MM.1S (cell line): ENCODE measurements at regions not wholly inside any gene's neighbourhood (a gene's known extent, or its start where the extent isn't known, plus 50 kb on each side); places are given as distances from the start of the nearest gene placed in this dataset.

Experiments
- CTCF ChIP-seq: fragments of 300-600 bp; sonication (generic); IDR thresholded peaks from 2 replicates; pipeline ENCODE4 v1.5.1; 2016; ENCODE audit warnings: antibody characterized with exemption, low read length, mixed read lengths
- EZH2 ChIP-seq: fragments of 300-600 bp; sonication (generic); optimal IDR thresholded peaks from 2 replicates; pipeline ENCODE3; 2017; ENCODE audit warnings: low read depth, mild to moderate bottlenecking, antibody characterized with exemption, low read length, mixed read lengths

GRCh38 chr3:181105646-181106045 is 116.1 kb upstream of the DNAJC19 start:
- no peak for TF ChIP-seq EZH2
- TF ChIP-seq CTCF, result no peak
